Muscle of arm (tissue), 1 donor: ENCODE measurements at regions not wholly inside any gene's neighbourhood (a gene's known extent, or its start where the extent isn't known, plus 50 kb on each side); places are given as distances from the start of the nearest gene placed in this dataset.

Experiments used
- DNase-seq: peaks from one replicate; pipeline ENCODE4 v3.0.0-alpha.2; 2013

- DNase-seq, result no peak
Measured at GRCh38 chr13:106234636-106235035, 300.8 kb downstream of the EFNB2 start.

GRCh38 chr13:106233134-106233735 lies 302.2 kb downstream of the EFNB2 start:
- DNase-seq, result no peak

- no peak for DNase-seq
Measured at GRCh38 chr13:106232681-106233080, 302.8 kb downstream of the EFNB2 start.

GRCh38 chr13:106230450-106230849 lies 305.0 kb downstream of the EFNB2 start:
- DNase-seq, result no peak

- DNase-seq, result peak; percentile 18
Measured at GRCh38 chr13:106225126-106225525, 310.3 kb downstream of the EFNB2 start.

- no peak for DNase-seq
Measured at GRCh38 chr13:106220211-106220610, 315.3 kb downstream of the EFNB2 start.

- DNase-seq, result no peak
Measured at GRCh38 chr13:106213028-106213757, 322.3 kb downstream of the EFNB2 start.

GRCh38 chr13:106212386-106213010 lies 323.0 kb downstream of the EFNB2 start:
- peak; percentile 8 for DNase-seq

- no peak for DNase-seq
Measured at GRCh38 chr13:106210324-106210723, 325.1 kb downstream of the EFNB2 start.

- no peak for DNase-seq
Measured at GRCh38 chr13:106205871-106206270, 329.6 kb downstream of the EFNB2 start.

GRCh38 chr13:106197496-106197895 lies 338.0 kb downstream of the EFNB2 start:
- no peak for DNase-seq

GRCh38 chr13:106187501-106188095 lies 347.9 kb downstream of the EFNB2 start:
- DNase-seq, result no peak

- DNase-seq, result no peak
Measured at GRCh38 chr13:106187101-106187500, 348.4 kb downstream of the EFNB2 start.

GRCh38 chr13:106186366-106187030 lies 349.0 kb downstream of the EFNB2 start:
- DNase-seq, result no peak

GRCh38 chr13:106184790-106185189 lies 350.7 kb downstream of the EFNB2 start:
- DNase-seq, result no peak

- DNase-seq, result no peak
Measured at GRCh38 chr13:106183410-106184065, 351.9 kb downstream of the EFNB2 start.

GRCh38 chr13:106182404-106182803 lies 353.1 kb downstream of the EFNB2 start:
- DNase-seq, result no peak

- no peak for DNase-seq
Measured at GRCh38 chr13:106178816-106179215, 356.6 kb downstream of the EFNB2 start.

- DNase-seq, result no peak
Measured at GRCh38 chr13:106177146-106177545, 358.3 kb downstream of the EFNB2 start.

GRCh38 chr13:106176117-106176516 lies 359.3 kb downstream of the EFNB2 start:
- no peak for DNase-seq

GRCh38 chr13:106173891-106174610 lies 361.4 kb downstream of the EFNB2 start:
- no peak for DNase-seq
